Liver (tissue), 8 donors: ENCODE measurements at regions not wholly inside any gene's neighbourhood (a gene's known extent, or its start where the extent isn't known, plus 50 kb on each side); places are given as distances from the start of the nearest gene placed in this dataset.
"Not testable (repeated sequence)": the region's sequence is repeated elsewhere in the genome, so short reads cannot be mapped to it uniquely, and the experiment has no call there.

Source experiments
- DNase-seq: peaks from one replicate; pipeline ENCODE4 v3.0.0-alpha.2; 2017; ENCODE audit warnings: low spot score
- H3K27ac ChIP-seq, 2 donors: one replicate each; pipeline ENCODE4 v1.7.0; 2013; ENCODE audit warnings: inconsistent platforms in 2 of 2, low read length in 2 of 2, control low read depth in 1 of 2, low read depth in 1 of 2, mild to moderate bottlenecking in 1 of 2
- H3K27me3 ChIP-seq, 4 donors: one replicate each; pipeline versions ENCODE4 v1.6.1 to v1.7.0; 2013; ENCODE audit warnings: low read length in 3 of 4, inconsistent platforms in 1 of 4, mild to moderate bottlenecking in 1 of 4, moderate library complexity in 1 of 4; ENCODE audit not compliant: control insufficient read depth in 4 of 4, insufficient read depth in 4 of 4
- H3K36me3 ChIP-seq, 4 donors: one replicate each; pipeline versions ENCODE4 v1.6.1 to v1.7.0; 2013; ENCODE audit warnings: low read length in 3 of 4, mild to moderate bottlenecking in 3 of 4, low read depth in 1 of 4, moderate library complexity in 1 of 4; ENCODE audit not compliant: control insufficient read depth in 4 of 4, insufficient read depth in 3 of 4
- H3K4me1 ChIP-seq, 4 donors: one replicate each; pipeline versions ENCODE4 v1.6.1 to v1.7.0; 2013; ENCODE audit warnings: low read length in 3 of 4, mild to moderate bottlenecking in 3 of 4, moderate library complexity in 1 of 4; ENCODE audit not compliant: control insufficient read depth in 4 of 4, insufficient read depth in 4 of 4
- H3K4me3 ChIP-seq, 3 donors: one replicate each; pipeline versions ENCODE4 v1.6.1 to v1.7.0; 2013; ENCODE audit warnings: low read length in 3 of 3, control low read depth in 1 of 3, low read depth in 1 of 3, mild to moderate bottlenecking in 1 of 3
- H3K9ac ChIP-seq, 2 donors: one replicate each; pipeline ENCODE4 v1.7.0; 2013; ENCODE audit warnings: low read length in 2 of 2, mild to moderate bottlenecking in 2 of 2, moderate library complexity in 2 of 2, control low read depth in 1 of 2, low read depth in 1 of 2
- H3K9me3 ChIP-seq, 4 donors: one replicate each; pipeline versions ENCODE4 v1.6.1 to v1.7.0; 2013; ENCODE audit warnings: low read length in 3 of 4; ENCODE audit not compliant: control insufficient read depth in 4 of 4
- ATF3 ChIP-seq: IDR thresholded peaks from 2 replicates; pipeline ENCODE4 v1.6.1; 2016; ENCODE audit warnings: antibody characterized with exemption
- CTCF ChIP-seq: fragments of 150-350 bp; IDR thresholded peaks from 2 replicates; pipeline ENCODE4 v1.5.1; 2017; ENCODE audit warnings: improper control_type of control experiment, low read depth, low read length; ENCODE audit not compliant: missing input control
- EGR1 ChIP-seq, 2 donors: IDR thresholded peaks; 2 replicates each; pipeline ENCODE4 v1.6.1; 2016 to 2018; ENCODE audit warnings: antibody characterized with exemption in 2 of 2, low read depth in 2 of 2
- FOXA1 ChIP-seq: IDR thresholded peaks from 2 replicates; pipeline ENCODE4 v1.6.1; 2016; ENCODE audit warnings: antibody characterized with exemption
- FOXA2 ChIP-seq: IDR thresholded peaks from 2 replicates; pipeline ENCODE4 v1.6.1; 2016; ENCODE audit warnings: antibody characterized with exemption
- HNF4A ChIP-seq, 2 donors: conservative IDR thresholded peaks; 2 replicates each; pipeline ENCODE4 v1.6.1; 2016; ENCODE audit warnings: antibody characterized with exemption in 2 of 2, mild to moderate bottlenecking in 2 of 2
- HNF4G ChIP-seq: IDR thresholded peaks from 2 replicates; pipeline ENCODE4 v1.6.1; 2016; ENCODE audit warnings: antibody characterized with exemption
- JUND ChIP-seq, 2 donors: IDR thresholded peaks; 2 replicates each; pipeline ENCODE4 v1.6.1; 2016; ENCODE audit warnings: antibody characterized with exemption in 2 of 2
- MAX ChIP-seq: IDR thresholded peaks from 2 replicates; pipeline ENCODE4 v1.6.1; 2016; ENCODE audit warnings: antibody characterized with exemption
- NR2F2 ChIP-seq: IDR thresholded peaks from 2 replicates; pipeline ENCODE4 v1.6.1; 2016; ENCODE audit warnings: antibody characterized with exemption
- RAD21 ChIP-seq, 2 donors: IDR thresholded peaks; 2 replicates each; pipeline ENCODE4 v1.6.1; 2016; ENCODE audit warnings: antibody characterized with exemption in 2 of 2, mild to moderate bottlenecking in 2 of 2
- RXRA ChIP-seq, 2 donors: IDR thresholded peaks; 2 replicates each; pipeline ENCODE4 v1.6.1; 2017 to 2018; ENCODE audit warnings: antibody characterized with exemption in 2 of 2, mild to moderate bottlenecking in 1 of 2
- SP1 ChIP-seq: IDR thresholded peaks from 2 replicates; pipeline ENCODE4 v1.6.1; 2018; ENCODE audit warnings: antibody characterized with exemption, mild to moderate bottlenecking
- TAF1 ChIP-seq: conservative IDR thresholded peaks from 2 replicates; pipeline ENCODE4 v1.6.1; 2016; ENCODE audit warnings: antibody characterized with exemption, mild to moderate bottlenecking
- WGBS: extraction: QIAGEN DNeasy Blood & Tissue Kit; methylation state at CpG from one replicate; pipeline ENCODE4 v1.1.7; 2013; 5-methylcytosine and 5-hydroxymethylcytosine counted together
- TF ChIP-seq, protein P1 (sequence below): IDR thresholded peaks from 2 replicates; pipeline ENCODE4 v1.6.1; 2016; ENCODE audit warnings: antibody characterized with exemption
- donor health status: healthy.
- donor health status: healthy.
- donor health status: healthy.
- donor health status: healthy.
- donor health status: healthy.

DNA sequence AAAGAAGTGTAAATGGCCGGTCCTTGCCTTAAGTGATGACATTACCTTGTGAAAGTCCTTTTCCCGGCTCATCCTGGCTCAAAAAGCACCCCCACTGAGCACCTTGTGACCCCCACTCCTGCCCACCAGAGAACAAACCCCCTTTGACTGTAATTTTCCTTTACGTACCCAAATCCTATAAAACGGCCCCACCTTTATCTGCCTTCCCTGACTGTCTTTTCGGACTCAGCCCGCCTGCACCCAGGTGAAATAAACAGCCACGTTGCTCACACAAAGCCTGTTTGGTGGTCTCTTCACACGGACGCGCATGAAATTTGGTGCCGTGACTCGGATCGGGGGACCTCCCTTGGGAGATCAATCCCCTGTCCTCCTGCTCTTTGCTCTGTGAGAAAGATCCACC lies 112.4 kb downstream of the NPY start:
- H3K4me3 ChIP-seq, H3K36me3 ChIP-seq, H3K27ac ChIP-seq, H3K9me3 ChIP-seq, H3K4me1 ChIP-seq, H3K27me3 ChIP-seq, H3K9ac ChIP-seq, DNase-seq: not testable (repeated sequence)
- 67% methylated on average over 6 of the region's 13 CpGs for WGBS

- TF ChIP-seq EGR1 (IDR thresholded peaks at IDR 0.05; ENCODE audit: low read depth in 2 of 2) (no peak), MAX (no peak), RAD21 (IDR thresholded peaks at IDR 0.05) (peak; percentile 89 to 93), FOXA2 (no peak), ATF3 (no peak), FOXA1 (no peak), TAF1 (no peak), SP1 (no peak), CTCF (peak; percentile 60), JUND (IDR thresholded peaks at IDR 0.05) (no peak), RXRA (IDR thresholded peaks at IDR 0.05) (peak in 1 of 2 donors; percentile 23), HNF4A (conservative IDR thresholded peaks at IDR 0.05) (no peak), NR2F2 (no peak), HNF4G (no peak)
- TF ChIP-seq, protein P1, sequence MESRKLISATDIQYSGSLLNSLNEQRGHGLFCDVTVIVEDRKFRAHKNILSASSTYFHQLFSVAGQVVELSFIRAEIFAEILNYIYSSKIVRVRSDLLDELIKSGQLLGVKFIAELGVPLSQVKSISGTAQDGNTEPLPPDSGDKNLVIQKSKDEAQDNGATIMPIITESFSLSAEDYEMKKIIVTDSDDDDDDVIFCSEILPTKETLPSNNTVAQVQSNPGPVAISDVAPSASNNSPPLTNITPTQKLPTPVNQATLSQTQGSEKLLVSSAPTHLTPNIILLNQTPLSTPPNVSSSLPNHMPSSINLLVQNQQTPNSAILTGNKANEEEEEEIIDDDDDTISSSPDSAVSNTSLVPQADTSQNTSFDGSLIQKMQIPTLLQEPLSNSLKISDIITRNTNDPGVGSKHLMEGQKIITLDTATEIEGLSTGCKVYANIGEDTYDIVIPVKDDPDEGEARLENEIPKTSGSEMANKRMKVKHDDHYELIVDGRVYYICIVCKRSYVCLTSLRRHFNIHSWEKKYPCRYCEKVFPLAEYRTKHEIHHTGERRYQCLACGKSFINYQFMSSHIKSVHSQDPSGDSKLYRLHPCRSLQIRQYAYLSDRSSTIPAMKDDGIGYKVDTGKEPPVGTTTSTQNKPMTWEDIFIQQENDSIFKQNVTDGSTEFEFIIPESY: no peak
- 34% methylated on average over 14 of the region's 15 CpGs for WGBS
- no peak overlapping the region for H3K27ac ChIP-seq
Observed at GRCh38 chr7:24401628-24402593, 117.9 kb downstream of the NPY start.

More at GRCh38 chr7:24401628-24402593, 117.9 kb downstream of the NPY start:
- H3K9me3 ChIP-seq: no peaks in the 10 kb centered on the region
- H3K36me3 ChIP-seq: no peaks in the 10 kb centered on the region
- H3K27me3 ChIP-seq: no peaks in the 10 kb centered on the region
- peak overlapping the region; percentile 56 to 75 for H3K9ac ChIP-seq
- DNase-seq: no peak
- peaks cover 0 to 9% (median 2%) of the 10 kb centered on the region in 4 donors for H3K4me1 ChIP-seq
- peak overlapping the region in 2 of 3 donors; percentile 44 to 54 for H3K4me3 ChIP-seq
